ENCODE measurements at regions not wholly inside any gene's neighbourhood (a gene's known extent, or its start where the extent isn't known, plus 50 kb on each side); places are given as distances from the start of the nearest gene placed in this dataset.
"Not testable (repeated sequence)": the region's sequence is repeated elsewhere in the genome, so short reads cannot be mapped to it uniquely, and the experiment has no call there.

DNA sequence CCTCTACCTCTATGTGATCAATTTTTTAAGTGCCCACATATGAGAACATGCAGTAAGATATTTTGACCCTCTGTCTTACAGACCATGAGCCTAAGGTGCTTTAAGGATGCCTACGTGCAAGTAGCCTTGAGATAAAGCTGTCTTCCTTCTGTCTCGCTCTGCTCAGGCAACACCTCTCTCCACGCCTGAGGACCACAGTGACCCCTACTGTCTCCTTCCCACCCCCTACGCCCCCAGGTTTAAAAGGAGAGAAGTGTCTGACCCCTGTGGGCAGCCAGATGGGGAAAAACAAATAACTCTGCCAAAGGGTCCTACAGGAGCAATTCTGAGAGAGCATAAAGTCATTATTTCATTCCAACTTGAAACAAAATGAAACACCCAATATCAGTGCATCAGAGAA lies 286.4 kb upstream of the TMEM132C start:
- no peak for DNase-seq

DNA sequence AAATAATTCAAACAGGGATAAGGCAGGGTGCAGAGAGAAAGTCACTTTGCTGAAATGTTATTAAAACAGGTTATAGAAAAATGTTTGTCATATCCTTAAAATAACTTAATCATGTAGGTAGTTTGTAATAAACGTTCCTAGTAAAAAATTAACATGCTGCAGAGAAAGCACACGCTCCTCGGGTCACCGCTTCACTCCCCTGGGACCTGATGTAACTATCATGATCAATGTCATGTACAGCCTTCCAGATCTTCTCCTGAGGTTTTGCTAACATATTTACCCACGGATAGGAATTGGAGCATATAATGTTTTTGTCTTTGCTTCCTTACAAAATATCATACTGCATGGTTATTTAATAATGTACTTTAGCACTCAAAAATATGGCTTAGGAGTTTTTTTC lies 285.1 kb upstream of the TMEM132C start:
- no peak for DNase-seq

DNA sequence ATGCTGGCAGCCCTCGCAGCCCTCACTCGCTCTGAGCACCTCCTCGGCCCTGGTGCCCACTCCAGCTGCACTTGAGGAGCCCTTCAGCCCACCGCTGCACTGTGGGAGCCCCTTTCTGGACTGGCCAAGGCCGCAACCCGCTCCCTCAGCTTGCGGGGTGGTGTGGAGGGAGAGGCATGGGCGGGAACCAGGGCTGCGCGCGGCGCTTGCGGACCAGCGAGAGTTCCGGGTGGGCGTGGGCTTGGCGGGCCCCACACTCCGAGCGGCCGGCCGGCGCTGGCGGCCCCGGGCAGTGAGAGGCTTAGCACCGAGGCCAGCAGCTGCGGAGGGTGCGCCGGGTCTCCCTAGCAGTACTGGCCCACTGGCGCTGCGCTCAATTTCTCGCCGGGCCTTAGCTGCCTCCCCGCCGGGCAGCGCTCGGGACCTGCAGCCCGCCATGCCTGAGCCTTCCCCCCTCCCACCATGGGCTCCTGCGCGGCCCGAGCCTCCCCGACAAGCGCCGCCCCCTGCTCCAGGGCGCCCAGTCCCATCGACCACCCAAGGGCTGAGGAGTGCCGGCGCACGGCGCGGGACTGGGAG lies 283.7 kb upstream of the TMEM132C start:
- DNase-seq: not testable (repeated sequence)

GRCh38 chr12:127984386-127985055 lies 282.4 kb upstream of the TMEM132C start:
- no peak for DNase-seq

DNA sequence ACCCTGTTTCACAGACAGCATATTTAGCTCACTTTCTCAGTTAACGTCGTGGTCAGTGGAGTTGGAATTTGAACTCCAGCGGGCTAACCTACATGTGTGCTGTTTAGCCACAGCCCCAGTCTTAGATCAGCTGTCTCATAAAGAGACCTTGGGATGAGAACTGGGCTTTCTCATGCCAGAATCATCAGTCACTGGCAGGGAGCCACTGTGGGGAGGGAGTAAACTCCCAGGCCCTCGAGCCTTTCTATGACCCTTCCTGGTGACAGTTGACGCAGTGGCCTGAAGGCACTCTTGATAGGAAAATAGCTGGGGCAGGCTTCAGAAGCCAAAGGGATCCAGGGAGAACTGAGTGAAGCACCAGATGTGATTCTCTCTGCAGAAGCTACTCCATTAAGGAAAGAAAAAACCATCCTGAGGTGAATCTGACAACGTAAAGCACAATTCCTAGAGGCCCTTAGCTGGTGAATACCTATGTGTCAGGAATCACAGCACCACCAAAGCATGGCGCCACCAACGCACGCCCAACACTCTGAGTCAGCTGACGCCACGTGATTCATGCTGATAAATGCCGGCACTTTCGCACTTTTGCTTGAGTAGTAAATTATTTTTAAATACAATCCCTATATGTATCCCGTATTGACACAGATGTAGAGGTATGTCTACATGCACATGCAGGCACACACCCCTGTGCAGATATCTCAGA lies 279.6 kb upstream of the TMEM132C start:
- DNase-seq: no peak

DNA sequence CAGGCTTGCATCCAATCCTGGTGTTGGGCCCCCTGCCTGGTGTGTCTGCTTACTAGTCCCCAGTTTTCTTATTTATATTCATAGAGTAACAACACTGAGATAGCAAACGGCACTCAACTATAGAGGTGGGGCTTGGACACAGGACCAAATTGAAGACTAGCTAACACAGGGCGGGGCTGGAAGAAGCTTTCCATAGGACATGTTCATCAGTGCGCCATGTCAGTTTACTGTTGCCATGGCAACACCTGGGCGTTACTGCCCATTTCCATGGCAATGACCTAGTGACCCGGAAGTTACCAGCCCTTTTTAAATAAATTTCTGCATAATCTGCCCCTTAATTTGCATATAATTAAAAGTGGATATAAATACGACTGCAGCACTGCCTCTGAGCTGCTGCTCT lies 275.5 kb upstream of the TMEM132C start:
- DNase-seq: no peak

DNA sequence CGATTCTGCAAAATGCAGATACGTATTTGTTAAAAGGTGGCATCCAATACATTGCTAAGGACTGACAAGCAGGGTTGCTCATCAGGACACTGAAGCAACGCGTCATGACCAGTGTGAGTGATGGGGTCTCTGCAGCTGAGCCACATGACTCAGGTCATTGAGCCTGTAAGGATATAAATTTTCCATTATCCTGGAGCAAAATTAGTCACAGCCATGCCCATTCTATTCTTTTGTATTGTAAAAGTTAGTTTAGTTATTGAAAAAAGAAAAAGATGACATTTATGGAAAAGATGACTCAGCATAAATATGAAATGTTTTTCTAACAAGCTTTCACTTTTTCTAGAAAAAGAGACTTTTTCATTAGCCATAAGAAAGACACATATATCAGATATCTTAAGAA lies 268.0 kb upstream of the TMEM132C start:
- DNase-seq: no peak

DNA sequence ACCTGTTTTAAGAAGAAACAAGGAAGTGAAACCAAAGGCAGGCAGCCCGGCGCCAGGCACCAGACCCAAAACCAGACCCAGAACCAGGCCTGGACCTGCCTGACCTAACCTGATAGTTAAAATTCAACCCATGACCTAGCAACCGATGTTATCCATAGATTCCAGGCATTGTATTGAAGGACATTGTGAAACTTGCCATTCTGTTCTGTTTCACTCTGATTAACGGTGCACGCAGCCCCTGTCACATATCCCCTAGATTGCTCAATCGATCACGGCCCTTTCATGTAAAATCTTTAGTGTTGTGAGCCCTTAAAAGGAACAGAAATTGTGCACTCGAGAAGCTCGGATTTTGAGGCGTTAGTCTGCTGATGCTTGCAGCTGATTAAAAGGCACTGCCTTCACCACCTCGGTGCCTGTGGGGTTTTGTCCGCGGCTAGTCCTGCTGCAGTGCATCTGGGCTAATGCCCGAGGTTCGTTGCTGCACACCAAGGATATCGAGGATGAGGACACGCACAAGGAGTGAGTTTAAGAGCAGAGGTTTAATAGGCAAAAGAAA lies 262.5 kb upstream of the TMEM132C start:
- no peak for DNase-seq

GRCh38 chr12:128007250-128007649 lies 259.7 kb upstream of the TMEM132C start:
- DNase-seq: no peak

DNA sequence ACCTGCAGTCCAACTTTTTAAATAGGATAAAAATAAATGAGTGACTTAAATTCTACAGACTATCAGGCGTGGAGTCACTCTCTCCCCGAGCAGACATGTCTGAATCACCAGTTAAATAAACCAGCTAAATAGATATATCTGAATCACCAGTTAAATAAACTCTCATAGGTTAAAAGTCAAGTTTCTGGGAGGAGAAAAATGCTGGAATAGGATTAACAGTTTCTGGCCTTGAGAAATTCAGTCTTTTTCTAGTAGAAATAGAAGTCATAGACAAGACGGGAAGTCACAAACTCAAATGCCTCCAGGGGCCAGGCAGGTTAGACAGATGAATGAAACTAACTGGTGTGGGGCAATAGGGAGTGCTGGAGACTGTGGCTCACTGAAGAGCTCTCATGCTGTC lies 258.6 kb upstream of the TMEM132C start:
- DNase-seq: no peak

DNA sequence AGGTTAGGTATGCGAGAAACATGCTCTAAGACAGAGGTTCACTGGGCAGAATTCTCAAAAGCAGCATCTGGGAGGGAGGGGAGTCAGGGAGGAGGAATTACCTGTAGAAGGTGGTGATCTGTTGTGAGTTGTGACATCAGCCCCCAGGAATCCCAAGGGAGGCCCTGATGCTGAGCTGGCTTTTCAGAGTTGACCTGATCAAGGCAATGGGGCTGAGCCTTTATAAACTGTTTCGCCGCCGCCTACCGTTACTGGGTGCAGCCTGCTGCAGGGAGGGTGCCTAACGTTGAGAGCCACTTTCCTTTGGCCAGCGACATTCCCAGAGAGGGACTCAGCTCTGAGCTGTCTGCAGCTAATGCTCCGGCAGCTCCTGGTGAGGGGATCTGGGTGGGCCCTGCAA lies 257.9 kb upstream of the TMEM132C start:
- no peak for DNase-seq

- no peak for DNase-seq
Observed at GRCh38 chr12:128012110-128012509, 254.9 kb upstream of the TMEM132C start.

DNA sequence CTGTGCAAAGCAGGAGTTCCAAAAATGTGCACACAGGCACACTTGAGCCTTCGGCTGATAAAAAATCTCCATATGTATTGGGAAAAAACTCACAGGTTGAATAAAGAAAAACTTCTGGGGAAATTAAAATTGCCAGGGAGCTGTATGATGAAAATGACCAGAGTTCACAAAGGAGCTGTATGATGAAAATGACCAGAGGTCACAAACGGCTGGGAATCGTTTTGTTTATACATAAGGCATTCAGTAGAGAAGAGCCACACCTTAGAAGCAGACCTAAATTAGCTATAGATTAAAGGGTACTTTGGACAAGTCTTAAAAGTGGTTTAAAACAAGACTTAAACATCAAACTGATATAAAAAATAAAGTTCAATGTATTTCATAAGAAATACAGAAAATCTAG lies 251.7 kb upstream of the TMEM132C start:
- no peak for DNase-seq

- DNase-seq: no peak
Observed at GRCh38 chr12:128018067-128018466, 248.9 kb upstream of the TMEM132C start.

GRCh38 chr12:128019996-128020544 lies 246.9 kb upstream of the TMEM132C start:
- no peak for DNase-seq

- DNase-seq: no peak
Observed at GRCh38 chr12:128021561-128021960, 245.4 kb upstream of the TMEM132C start.

- no peak for DNase-seq
Observed at GRCh38 chr12:128025589-128026245, 241.3 kb upstream of the TMEM132C start.

GRCh38 chr12:128026696-128027574 lies 240.0 kb upstream of the TMEM132C start:
- no peak for DNase-seq

DNA sequence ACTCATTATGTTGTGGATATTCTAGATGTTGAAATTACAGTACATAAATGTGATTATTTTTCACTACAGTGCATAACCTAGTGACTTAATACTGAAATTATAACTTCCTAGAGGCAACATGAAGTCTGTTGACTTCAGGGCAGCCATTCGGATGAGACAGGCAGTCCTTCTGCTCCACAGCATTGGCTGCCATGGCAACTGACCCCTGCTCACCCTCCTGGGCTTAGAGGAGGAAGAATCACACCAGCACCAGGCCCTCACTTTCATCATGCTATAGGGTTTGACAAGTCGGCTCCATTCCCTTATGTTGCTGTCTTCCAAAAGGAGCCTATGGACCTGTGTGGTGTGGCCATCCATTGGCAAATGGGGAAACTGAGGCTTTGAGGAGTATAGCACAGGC lies 233.5 kb upstream of the TMEM132C start:
- no peak for DNase-seq

GRCh38 chr12:128040971-128041370 lies 226.0 kb upstream of the TMEM132C start:
- DNase-seq: no peak

GRCh38 chr12:128042283-128042682 lies 224.7 kb upstream of the TMEM132C start:
- not testable (repeated sequence) for DNase-seq

DNA sequence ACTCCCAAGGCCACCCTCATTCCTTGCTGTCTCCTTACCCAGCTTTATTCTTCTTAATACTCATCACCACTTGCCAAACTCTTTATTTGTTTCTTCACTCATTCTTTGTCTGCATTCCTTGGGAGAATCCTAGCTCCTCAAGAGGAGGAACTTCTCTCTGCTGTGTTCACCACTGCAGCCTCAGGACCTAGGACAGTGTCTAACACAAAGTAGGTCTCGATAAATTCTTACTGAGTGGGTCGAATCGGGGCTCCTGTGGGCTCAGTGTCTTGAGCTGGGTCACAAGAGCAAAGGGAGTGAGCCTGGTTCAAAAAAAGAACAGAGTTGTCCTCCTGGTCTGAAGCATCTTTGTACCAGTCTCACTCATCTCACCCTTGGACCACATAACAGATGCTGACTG lies 224.1 kb upstream of the TMEM132C start:
- DNase-seq: no peak
